Liver (tissue), 8 donors: ENCODE measurements at regions not wholly inside any gene's neighbourhood (a gene's known extent, or its start where the extent isn't known, plus 50 kb on each side); places are given as distances from the start of the nearest gene placed in this dataset.

Source experiments
- DNase-seq: peaks from one replicate; pipeline ENCODE4 v3.0.0-alpha.2; 2017; ENCODE audit warnings: low spot score
- H3K27ac ChIP-seq, 2 donors: one replicate each; pipeline ENCODE4 v1.7.0; 2013; ENCODE audit warnings: inconsistent platforms in 2 of 2, low read length in 2 of 2, control low read depth in 1 of 2, low read depth in 1 of 2, mild to moderate bottlenecking in 1 of 2
- H3K27me3 ChIP-seq, 4 donors: one replicate each; pipeline versions ENCODE4 v1.6.1 to v1.7.0; 2013; ENCODE audit warnings: low read length in 3 of 4, inconsistent platforms in 1 of 4, mild to moderate bottlenecking in 1 of 4, moderate library complexity in 1 of 4; ENCODE audit not compliant: control insufficient read depth in 4 of 4, insufficient read depth in 4 of 4
- H3K36me3 ChIP-seq, 4 donors: one replicate each; pipeline versions ENCODE4 v1.6.1 to v1.7.0; 2013; ENCODE audit warnings: low read length in 3 of 4, mild to moderate bottlenecking in 3 of 4, low read depth in 1 of 4, moderate library complexity in 1 of 4; ENCODE audit not compliant: control insufficient read depth in 4 of 4, insufficient read depth in 3 of 4
- H3K4me1 ChIP-seq, 4 donors: one replicate each; pipeline versions ENCODE4 v1.6.1 to v1.7.0; 2013; ENCODE audit warnings: low read length in 3 of 4, mild to moderate bottlenecking in 3 of 4, moderate library complexity in 1 of 4; ENCODE audit not compliant: control insufficient read depth in 4 of 4, insufficient read depth in 4 of 4
- H3K4me3 ChIP-seq, 3 donors: one replicate each; pipeline versions ENCODE4 v1.6.1 to v1.7.0; 2013; ENCODE audit warnings: low read length in 3 of 3, control low read depth in 1 of 3, low read depth in 1 of 3, mild to moderate bottlenecking in 1 of 3
- H3K9ac ChIP-seq, 2 donors: one replicate each; pipeline ENCODE4 v1.7.0; 2013; ENCODE audit warnings: low read length in 2 of 2, mild to moderate bottlenecking in 2 of 2, moderate library complexity in 2 of 2, control low read depth in 1 of 2, low read depth in 1 of 2
- H3K9me3 ChIP-seq, 4 donors: one replicate each; pipeline versions ENCODE4 v1.6.1 to v1.7.0; 2013; ENCODE audit warnings: low read length in 3 of 4; ENCODE audit not compliant: control insufficient read depth in 4 of 4
- EGR1 ChIP-seq, 2 donors: IDR thresholded peaks; 2 replicates each; pipeline ENCODE4 v1.6.1; 2016 to 2018; ENCODE audit warnings: antibody characterized with exemption in 2 of 2, low read depth in 2 of 2
- FOXA1 ChIP-seq: IDR thresholded peaks from 2 replicates; pipeline ENCODE4 v1.6.1; 2016; ENCODE audit warnings: antibody characterized with exemption
- FOXA2 ChIP-seq: IDR thresholded peaks from 2 replicates; pipeline ENCODE4 v1.6.1; 2016; ENCODE audit warnings: antibody characterized with exemption
- GABPA ChIP-seq, 2 donors: IDR thresholded peaks in 1 of 2; conservative IDR thresholded peaks in 1 of 2; 2 replicates each; pipeline ENCODE4 v1.6.1; 2016; ENCODE audit warnings: antibody characterized with exemption in 2 of 2, mild to moderate bottlenecking in 1 of 2, moderate library complexity in 1 of 2
- HNF4A ChIP-seq, 2 donors: conservative IDR thresholded peaks; 2 replicates each; pipeline ENCODE4 v1.6.1; 2016; ENCODE audit warnings: antibody characterized with exemption in 2 of 2, mild to moderate bottlenecking in 2 of 2
- HNF4G ChIP-seq: IDR thresholded peaks from 2 replicates; pipeline ENCODE4 v1.6.1; 2016; ENCODE audit warnings: antibody characterized with exemption
- JUND ChIP-seq, 2 donors: IDR thresholded peaks; 2 replicates each; pipeline ENCODE4 v1.6.1; 2016; ENCODE audit warnings: antibody characterized with exemption in 2 of 2
- NR2F2 ChIP-seq: IDR thresholded peaks from 2 replicates; pipeline ENCODE4 v1.6.1; 2016; ENCODE audit warnings: antibody characterized with exemption
- RAD21 ChIP-seq, 2 donors: IDR thresholded peaks; 2 replicates each; pipeline ENCODE4 v1.6.1; 2016; ENCODE audit warnings: antibody characterized with exemption in 2 of 2, mild to moderate bottlenecking in 2 of 2
- RXRA ChIP-seq, 2 donors: IDR thresholded peaks; 2 replicates each; pipeline ENCODE4 v1.6.1; 2017 to 2018; ENCODE audit warnings: antibody characterized with exemption in 2 of 2, mild to moderate bottlenecking in 1 of 2
- SP1 ChIP-seq: IDR thresholded peaks from 2 replicates; pipeline ENCODE4 v1.6.1; 2018; ENCODE audit warnings: antibody characterized with exemption, mild to moderate bottlenecking
- TAF1 ChIP-seq: conservative IDR thresholded peaks from 2 replicates; pipeline ENCODE4 v1.6.1; 2016; ENCODE audit warnings: antibody characterized with exemption, mild to moderate bottlenecking
- YY1 ChIP-seq: IDR thresholded peaks from 2 replicates; pipeline ENCODE4 v1.6.1; 2016; ENCODE audit warnings: antibody characterized with exemption, mild to moderate bottlenecking
- WGBS: extraction: QIAGEN DNeasy Blood & Tissue Kit; methylation state at CpG from one replicate; pipeline ENCODE4 v1.1.7; 2013; 5-methylcytosine and 5-hydroxymethylcytosine counted together
- TF ChIP-seq, protein P1 (sequence below): IDR thresholded peaks from 2 replicates; pipeline ENCODE4 v1.6.1; 2016; ENCODE audit warnings: antibody characterized with exemption
- TF ChIP-seq, protein P2 (sequence below): IDR thresholded peaks from 2 replicates; pipeline ENCODE4 v1.6.1; 2016; ENCODE audit warnings: antibody characterized with exemption, mild to moderate bottlenecking
- TF ChIP-seq, protein P3 (sequence below): fragments of 150-350 bp; IDR thresholded peaks from 2 replicates; pipeline ENCODE4 v1.5.1; 2017; ENCODE audit warnings: improper control_type of control experiment, low read depth, low read length; ENCODE audit not compliant: missing input control
- TF ChIP-seq, protein P4 (sequence below): IDR thresholded peaks from 2 replicates; pipeline ENCODE4 v1.6.1; 2016; ENCODE audit warnings: antibody characterized with exemption
- TF ChIP-seq, protein P5 (sequence below): IDR thresholded peaks from 2 replicates; pipeline ENCODE4 v1.6.1; 2016; ENCODE audit warnings: antibody characterized with exemption
- donor health status: healthy.
- donor health status: healthy.
- donor health status: healthy.
- donor health status: healthy.
- donor health status: healthy.

DNA sequence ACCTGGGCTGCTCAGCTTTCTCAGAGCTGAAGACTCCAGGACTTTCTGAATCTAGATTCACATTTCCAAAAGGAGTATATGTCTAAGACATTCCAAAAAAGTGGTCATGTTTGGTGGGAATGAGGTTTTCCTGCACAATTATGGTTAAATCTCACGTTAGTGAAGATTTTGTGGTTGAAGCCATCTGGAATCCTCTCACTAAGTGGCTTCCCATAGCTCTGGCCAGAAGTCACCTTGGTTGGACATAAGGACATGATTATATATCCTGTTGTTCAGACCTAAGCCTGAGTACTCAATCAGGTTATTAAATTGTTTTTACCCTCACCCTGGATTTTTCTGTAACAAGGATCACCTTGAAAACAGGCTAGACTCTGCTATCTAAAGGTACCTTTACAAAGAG is 176.1 kb upstream of the PLN start:
- H3K27ac ChIP-seq = no peak overlapping the region
- no peak for TF ChIP-seq SP1
- no peaks in the 10 kb centered on the region for H3K4me1 ChIP-seq
- H3K4me3 ChIP-seq = no peak overlapping the region
- H3K27me3 ChIP-seq = no peaks in the 10 kb centered on the region
- DNase-seq = no peak
- no peaks in the 10 kb centered on the region for H3K36me3 ChIP-seq
- peaks cover 0 to 4% (median 0%) of the 10 kb centered on the region in 4 donors for H3K9me3 ChIP-seq
- WGBS = 57% methylated on average over 1 of the region's 1 CpG
- no peak overlapping the region for H3K9ac ChIP-seq

DNA sequence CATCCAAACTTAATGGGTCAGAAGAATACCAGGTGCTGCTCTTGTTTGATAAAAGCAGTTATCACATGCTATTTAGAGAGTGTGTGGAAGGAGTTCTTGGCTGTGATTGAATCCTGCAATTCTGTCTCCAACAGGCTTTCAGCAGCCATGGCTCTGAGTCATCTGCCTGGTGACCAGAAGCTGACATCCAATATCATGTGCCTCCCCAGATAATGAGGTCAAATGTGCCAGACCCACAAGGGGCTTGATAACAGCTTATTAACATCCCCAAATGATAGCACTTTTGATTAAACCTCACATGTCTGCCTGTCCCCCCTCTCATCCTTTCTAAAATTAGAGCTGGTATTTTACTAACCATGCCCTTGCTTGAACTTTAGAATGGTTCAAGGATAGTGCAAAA is 175.7 kb upstream of the PLN start:
- no peaks in the 10 kb centered on the region for H3K27me3 ChIP-seq
- TF ChIP-seq HNF4G (no peak), JUND (IDR thresholded peaks at IDR 0.05) (no peak), NR2F2 (no peak), GABPA (IDR thresholded peaks at IDR 0.05 in 1 of 2, conservative IDR thresholded peaks at IDR 0.05 in 1 of 2) (no peak), RAD21 (IDR thresholded peaks at IDR 0.05) (no peak), SP1 (no peak), FOXA1 (no peak), EGR1 (IDR thresholded peaks at IDR 0.05; ENCODE audit: low read depth in 2 of 2) (no peak), TAF1 (no peak), HNF4A (conservative IDR thresholded peaks at IDR 0.05) (no peak), RXRA (IDR thresholded peaks at IDR 0.05) (no peak), FOXA2 (no peak), YY1 (no peak)
- TF ChIP-seq, protein P1, sequence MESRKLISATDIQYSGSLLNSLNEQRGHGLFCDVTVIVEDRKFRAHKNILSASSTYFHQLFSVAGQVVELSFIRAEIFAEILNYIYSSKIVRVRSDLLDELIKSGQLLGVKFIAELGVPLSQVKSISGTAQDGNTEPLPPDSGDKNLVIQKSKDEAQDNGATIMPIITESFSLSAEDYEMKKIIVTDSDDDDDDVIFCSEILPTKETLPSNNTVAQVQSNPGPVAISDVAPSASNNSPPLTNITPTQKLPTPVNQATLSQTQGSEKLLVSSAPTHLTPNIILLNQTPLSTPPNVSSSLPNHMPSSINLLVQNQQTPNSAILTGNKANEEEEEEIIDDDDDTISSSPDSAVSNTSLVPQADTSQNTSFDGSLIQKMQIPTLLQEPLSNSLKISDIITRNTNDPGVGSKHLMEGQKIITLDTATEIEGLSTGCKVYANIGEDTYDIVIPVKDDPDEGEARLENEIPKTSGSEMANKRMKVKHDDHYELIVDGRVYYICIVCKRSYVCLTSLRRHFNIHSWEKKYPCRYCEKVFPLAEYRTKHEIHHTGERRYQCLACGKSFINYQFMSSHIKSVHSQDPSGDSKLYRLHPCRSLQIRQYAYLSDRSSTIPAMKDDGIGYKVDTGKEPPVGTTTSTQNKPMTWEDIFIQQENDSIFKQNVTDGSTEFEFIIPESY = no peak
- TF ChIP-seq, protein P2, sequence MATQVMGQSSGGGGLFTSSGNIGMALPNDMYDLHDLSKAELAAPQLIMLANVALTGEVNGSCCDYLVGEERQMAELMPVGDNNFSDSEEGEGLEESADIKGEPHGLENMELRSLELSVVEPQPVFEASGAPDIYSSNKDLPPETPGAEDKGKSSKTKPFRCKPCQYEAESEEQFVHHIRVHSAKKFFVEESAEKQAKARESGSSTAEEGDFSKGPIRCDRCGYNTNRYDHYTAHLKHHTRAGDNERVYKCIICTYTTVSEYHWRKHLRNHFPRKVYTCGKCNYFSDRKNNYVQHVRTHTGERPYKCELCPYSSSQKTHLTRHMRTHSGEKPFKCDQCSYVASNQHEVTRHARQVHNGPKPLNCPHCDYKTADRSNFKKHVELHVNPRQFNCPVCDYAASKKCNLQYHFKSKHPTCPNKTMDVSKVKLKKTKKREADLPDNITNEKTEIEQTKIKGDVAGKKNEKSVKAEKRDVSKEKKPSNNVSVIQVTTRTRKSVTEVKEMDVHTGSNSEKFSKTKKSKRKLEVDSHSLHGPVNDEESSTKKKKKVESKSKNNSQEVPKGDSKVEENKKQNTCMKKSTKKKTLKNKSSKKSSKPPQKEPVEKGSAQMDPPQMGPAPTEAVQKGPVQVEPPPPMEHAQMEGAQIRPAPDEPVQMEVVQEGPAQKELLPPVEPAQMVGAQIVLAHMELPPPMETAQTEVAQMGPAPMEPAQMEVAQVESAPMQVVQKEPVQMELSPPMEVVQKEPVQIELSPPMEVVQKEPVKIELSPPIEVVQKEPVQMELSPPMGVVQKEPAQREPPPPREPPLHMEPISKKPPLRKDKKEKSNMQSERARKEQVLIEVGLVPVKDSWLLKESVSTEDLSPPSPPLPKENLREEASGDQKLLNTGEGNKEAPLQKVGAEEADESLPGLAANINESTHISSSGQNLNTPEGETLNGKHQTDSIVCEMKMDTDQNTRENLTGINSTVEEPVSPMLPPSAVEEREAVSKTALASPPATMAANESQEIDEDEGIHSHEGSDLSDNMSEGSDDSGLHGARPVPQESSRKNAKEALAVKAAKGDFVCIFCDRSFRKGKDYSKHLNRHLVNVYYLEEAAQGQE = no peak
- TF ChIP-seq, protein P3, sequence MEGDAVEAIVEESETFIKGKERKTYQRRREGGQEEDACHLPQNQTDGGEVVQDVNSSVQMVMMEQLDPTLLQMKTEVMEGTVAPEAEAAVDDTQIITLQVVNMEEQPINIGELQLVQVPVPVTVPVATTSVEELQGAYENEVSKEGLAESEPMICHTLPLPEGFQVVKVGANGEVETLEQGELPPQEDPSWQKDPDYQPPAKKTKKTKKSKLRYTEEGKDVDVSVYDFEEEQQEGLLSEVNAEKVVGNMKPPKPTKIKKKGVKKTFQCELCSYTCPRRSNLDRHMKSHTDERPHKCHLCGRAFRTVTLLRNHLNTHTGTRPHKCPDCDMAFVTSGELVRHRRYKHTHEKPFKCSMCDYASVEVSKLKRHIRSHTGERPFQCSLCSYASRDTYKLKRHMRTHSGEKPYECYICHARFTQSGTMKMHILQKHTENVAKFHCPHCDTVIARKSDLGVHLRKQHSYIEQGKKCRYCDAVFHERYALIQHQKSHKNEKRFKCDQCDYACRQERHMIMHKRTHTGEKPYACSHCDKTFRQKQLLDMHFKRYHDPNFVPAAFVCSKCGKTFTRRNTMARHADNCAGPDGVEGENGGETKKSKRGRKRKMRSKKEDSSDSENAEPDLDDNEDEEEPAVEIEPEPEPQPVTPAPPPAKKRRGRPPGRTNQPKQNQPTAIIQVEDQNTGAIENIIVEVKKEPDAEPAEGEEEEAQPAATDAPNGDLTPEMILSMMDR = no peak
- TF ChIP-seq, protein P4, sequence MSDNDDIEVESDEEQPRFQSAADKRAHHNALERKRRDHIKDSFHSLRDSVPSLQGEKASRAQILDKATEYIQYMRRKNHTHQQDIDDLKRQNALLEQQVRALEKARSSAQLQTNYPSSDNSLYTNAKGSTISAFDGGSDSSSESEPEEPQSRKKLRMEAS = no peak
- TF ChIP-seq, protein P5, sequence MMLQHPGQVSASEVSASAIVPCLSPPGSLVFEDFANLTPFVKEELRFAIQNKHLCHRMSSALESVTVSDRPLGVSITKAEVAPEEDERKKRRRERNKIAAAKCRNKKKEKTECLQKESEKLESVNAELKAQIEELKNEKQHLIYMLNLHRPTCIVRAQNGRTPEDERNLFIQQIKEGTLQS = no peak
- H3K27ac ChIP-seq = no peak overlapping the region
- peaks cover 0 to 4% (median 0%) of the 10 kb centered on the region in 4 donors for H3K9me3 ChIP-seq
- H3K4me3 ChIP-seq = no peak overlapping the region
- H3K9ac ChIP-seq = no peak overlapping the region
- H3K36me3 ChIP-seq = no peaks in the 10 kb centered on the region
- DNase-seq = no peak
- no peaks in the 10 kb centered on the region for H3K4me1 ChIP-seq
